Neural crest cell (in vitro differentiated cells): ENCODE measurements at regions not wholly inside any gene's neighbourhood (a gene's known extent, or its start where the extent isn't known, plus 50 kb on each side); places are given as distances from the start of the nearest gene placed in this dataset.
A peak's percentile ranks its signal among the peaks of the same experiment; 100 is the strongest.

ENCODE experiments used
- DNase-seq: peaks from one replicate; pipeline ENCODE4 v3.0.0; 2021; ENCODE audit warnings: low read depth, mixed read lengths, low spot score
- H3K27ac Mint-ChIP-seq: one replicate; pipeline ENCODE4 v1.8.0; 2021; ENCODE audit warnings: mild to moderate bottlenecking, mixed read lengths; ENCODE audit not compliant: unreplicated experiment
- H3K27me3 Mint-ChIP-seq: 2 replicates; pipeline ENCODE4 v1.8.0; 2021; ENCODE audit warnings: low read depth, mild to moderate bottlenecking, mixed read lengths
- H3K36me3 Mint-ChIP-seq: 2 replicates; pipeline ENCODE4 v1.8.0; 2021; ENCODE audit warnings: low read depth, mild to moderate bottlenecking, mixed read lengths
- H3K4me1 Mint-ChIP-seq: 2 replicates; pipeline ENCODE4 v1.8.0; 2021; ENCODE audit warnings: mixed read lengths
- H3K4me3 Mint-ChIP-seq: one replicate; pipeline ENCODE4 v1.8.0; 2021; ENCODE audit warnings: mild to moderate bottlenecking, mixed read lengths
- H3K9me3 Mint-ChIP-seq: 2 replicates; pipeline ENCODE4 v1.8.0; 2021; ENCODE audit warnings: mixed read lengths
- TF ChIP-seq, protein P1 (sequence below): fragments of 200-600 bp; sonication (generic); conservative IDR thresholded peaks from 2 replicates; pipeline ENCODE4 v1.5.0; 2021; ENCODE audit warnings: antibody characterized with exemption, mild to moderate bottlenecking

- Mint-ChIP-seq H3K27me3 (no peaks in the 10 kb centered on the region), H3K4me3 (no peak overlapping the region), H3K36me3 (peaks cover 3% of the 10 kb centered on the region), H3K27ac (no peak overlapping the region), H3K9me3 (peaks cover 13% of the 10 kb centered on the region), H3K4me1 (no peaks in the 10 kb centered on the region)
- no peak for DNase-seq
- TF ChIP-seq, protein P1, sequence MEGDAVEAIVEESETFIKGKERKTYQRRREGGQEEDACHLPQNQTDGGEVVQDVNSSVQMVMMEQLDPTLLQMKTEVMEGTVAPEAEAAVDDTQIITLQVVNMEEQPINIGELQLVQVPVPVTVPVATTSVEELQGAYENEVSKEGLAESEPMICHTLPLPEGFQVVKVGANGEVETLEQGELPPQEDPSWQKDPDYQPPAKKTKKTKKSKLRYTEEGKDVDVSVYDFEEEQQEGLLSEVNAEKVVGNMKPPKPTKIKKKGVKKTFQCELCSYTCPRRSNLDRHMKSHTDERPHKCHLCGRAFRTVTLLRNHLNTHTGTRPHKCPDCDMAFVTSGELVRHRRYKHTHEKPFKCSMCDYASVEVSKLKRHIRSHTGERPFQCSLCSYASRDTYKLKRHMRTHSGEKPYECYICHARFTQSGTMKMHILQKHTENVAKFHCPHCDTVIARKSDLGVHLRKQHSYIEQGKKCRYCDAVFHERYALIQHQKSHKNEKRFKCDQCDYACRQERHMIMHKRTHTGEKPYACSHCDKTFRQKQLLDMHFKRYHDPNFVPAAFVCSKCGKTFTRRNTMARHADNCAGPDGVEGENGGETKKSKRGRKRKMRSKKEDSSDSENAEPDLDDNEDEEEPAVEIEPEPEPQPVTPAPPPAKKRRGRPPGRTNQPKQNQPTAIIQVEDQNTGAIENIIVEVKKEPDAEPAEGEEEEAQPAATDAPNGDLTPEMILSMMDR, result no peak
Observed at GRCh38 chr13:84873951-84874350, 925.3 kb downstream of the SLITRK6 start.

DNA sequence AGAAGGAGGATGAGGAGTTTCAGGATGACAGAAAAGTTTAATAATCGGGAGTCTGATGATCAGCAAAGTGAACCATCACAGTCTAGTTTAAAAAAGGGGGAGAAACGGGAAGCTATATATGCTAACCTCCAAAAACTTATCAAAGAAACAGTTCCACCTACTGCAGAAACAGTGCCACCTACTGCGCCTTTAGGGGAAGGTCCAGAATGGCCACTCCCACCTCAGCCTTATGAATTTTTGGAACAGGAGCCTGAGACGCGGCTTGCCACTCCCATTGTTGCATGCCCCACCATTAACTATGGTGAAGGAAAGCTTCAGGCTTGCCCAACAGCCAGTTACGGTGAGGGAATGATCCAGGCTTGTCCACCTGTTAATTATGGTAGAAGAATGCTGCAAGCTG lies 929.0 kb downstream of the SLITRK6 start:
- no peak overlapping the region for H3K4me3 Mint-ChIP-seq
- TF ChIP-seq, protein P1, result peak; percentile 36
- peaks cover 5% of the 10 kb centered on the region for H3K9me3 Mint-ChIP-seq
- H3K36me3 Mint-ChIP-seq, result no peaks in the 10 kb centered on the region
- DNase-seq, result no peak
- H3K27me3 Mint-ChIP-seq, result no peaks in the 10 kb centered on the region
- H3K27ac Mint-ChIP-seq, result no peak overlapping the region
- peaks cover 9% of the 10 kb centered on the region for H3K4me1 Mint-ChIP-seq

DNA sequence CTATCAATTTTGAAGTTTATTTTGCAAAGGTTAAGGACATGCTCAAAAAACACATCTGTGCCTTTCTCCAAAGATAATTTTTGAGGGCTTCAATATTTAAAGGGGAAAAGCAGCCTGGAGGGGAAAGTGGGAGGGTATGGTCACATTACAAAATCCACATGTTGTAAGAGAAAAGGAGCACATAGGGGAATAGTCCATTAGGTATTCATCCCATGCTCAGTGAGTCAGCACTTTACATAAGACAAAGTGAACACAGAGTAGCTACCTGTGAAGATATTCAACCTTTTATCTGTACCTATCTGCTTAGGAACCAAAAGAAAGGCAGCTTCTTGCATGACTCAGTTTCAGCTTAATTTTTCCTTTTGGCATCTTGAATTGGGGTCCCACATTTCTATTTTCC lies 932.0 kb downstream of the SLITRK6 start:
- H3K27me3 Mint-ChIP-seq, result no peaks in the 10 kb centered on the region
- no peak overlapping the region for H3K4me3 Mint-ChIP-seq
- no peak overlapping the region for H3K27ac Mint-ChIP-seq
- DNase-seq, result no peak
- H3K36me3 Mint-ChIP-seq, result no peaks in the 10 kb centered on the region
- peaks cover 9% of the 10 kb centered on the region for H3K4me1 Mint-ChIP-seq
- TF ChIP-seq, protein P1, result no peak
- H3K9me3 Mint-ChIP-seq, result peaks cover 2% of the 10 kb centered on the region

- Mint-ChIP-seq H3K27ac (no peak overlapping the region), H3K4me1 (peaks cover 9% of the 10 kb centered on the region), H3K36me3 (no peaks in the 10 kb centered on the region), H3K9me3 (peaks cover 4% of the 10 kb centered on the region), H3K27me3 (no peaks in the 10 kb centered on the region), H3K4me3 (no peak overlapping the region)
- DNase-seq, result no peak
- TF ChIP-seq, protein P1, result no peak
Observed at GRCh38 chr13:84865783-84866221, 933.4 kb downstream of the SLITRK6 start.

DNA sequence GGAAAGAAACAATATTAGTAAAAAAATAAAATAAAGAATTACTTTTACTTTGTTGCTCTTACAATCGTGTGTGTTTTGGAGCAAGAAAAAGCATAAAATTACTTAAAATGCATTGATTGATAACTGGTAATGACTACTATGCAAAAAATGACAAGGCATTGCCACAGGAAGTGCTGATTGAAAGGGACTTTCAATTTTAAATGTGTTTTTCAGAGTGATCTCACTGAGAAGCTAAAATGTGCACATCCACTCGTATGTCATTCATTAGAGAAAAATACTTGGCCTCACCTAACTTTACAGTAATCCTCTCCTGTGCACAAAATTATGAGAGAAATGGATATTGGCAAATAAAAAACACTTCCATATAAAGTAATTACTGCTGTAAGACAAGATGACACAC lies 934.9 kb downstream of the SLITRK6 start:
- no peak for DNase-seq
- Mint-ChIP-seq H3K4me1 (peaks cover 9% of the 10 kb centered on the region), H3K27ac (no peak overlapping the region)

More for the DNA sequence above, 934.9 kb downstream of the SLITRK6 start:
- H3K9me3 Mint-ChIP-seq, result peaks cover 4% of the 10 kb centered on the region
- H3K27me3 Mint-ChIP-seq, result no peaks in the 10 kb centered on the region
- H3K4me3 Mint-ChIP-seq, result no peak overlapping the region
- no peaks in the 10 kb centered on the region for H3K36me3 Mint-ChIP-seq
- TF ChIP-seq, protein P1, result no peak
